G401.6 (cell line): ENCODE measurements at regions not wholly inside any gene's neighbourhood (a gene's known extent, or its start where the extent isn't known, plus 50 kb on each side); places are given as distances from the start of the nearest gene placed in this dataset.
"Not testable (repeated sequence)": the region's sequence is repeated elsewhere in the genome, so short reads cannot be mapped to it uniquely, and the experiment has no call there.

ENCODE experiments used
- FAIRE-seq: peaks from 2 replicates; lab custom pipeline; 2012; peaks lifted over from hg19 to GRCh38; lab: Jason Lieb, UNC

- FAIRE-seq: no peak
Measured at GRCh38 chr20:52306477-52306876, 114.9 kb upstream of the ZFP64 start.

DNA sequence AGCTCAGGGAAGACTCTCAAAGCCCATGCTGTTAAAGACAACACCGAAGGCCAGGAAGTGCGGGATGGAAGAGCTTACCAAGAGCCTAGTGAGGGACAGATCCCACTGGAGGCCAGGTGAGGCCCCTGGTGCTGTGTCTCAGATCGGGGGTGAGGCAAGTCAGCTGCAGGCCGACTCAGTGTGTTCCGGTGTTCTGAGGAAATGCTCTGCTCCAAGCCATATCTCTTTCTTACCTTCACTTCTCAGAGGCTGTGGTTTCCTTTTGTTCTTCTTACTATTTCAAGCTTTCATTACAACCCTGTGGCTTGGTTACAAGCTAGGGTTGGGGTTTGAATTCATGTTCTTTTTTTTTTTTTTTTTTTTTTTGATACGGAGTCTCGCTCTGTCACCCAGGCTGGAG is 114.3 kb upstream of the ZFP64 start:
- FAIRE-seq: no peak

- no peak for FAIRE-seq
Measured at GRCh38 chr20:52305024-52305645, 113.6 kb upstream of the ZFP64 start.

DNA sequence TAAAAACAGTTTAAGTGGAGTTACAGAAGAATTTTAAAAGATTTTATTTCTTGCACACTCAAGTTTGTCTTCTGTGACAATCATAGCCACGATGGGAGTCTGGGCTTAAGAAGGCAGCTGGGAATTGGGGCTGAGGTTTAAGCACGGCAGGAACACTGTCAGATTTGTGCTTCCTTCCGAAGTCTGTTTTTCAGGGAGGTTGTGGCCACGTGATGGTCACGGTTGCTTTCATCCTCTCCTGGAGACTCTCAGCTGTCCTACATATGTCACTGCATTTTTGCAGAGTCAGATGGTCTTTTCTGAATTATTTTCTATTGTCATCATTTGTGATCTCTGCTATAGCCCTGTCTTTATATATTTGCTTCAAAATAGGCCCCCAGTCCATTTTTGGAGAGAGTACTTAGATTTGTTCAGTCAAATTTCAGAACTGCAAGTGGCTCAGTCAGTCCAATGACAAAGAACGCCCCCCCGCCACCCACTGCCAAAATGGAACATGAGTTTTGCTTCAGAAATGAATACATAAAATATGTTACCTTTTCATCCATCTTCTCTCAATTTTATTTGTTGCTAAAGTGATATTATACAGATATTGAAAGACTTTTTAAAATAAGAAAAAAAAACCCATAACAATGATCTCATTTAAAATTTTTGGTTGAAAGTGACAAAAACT is 111.8 kb upstream of the ZFP64 start:
- FAIRE-seq: no peak

- no peak for FAIRE-seq
Measured at GRCh38 chr20:52302736-52303135, 111.2 kb upstream of the ZFP64 start.

DNA sequence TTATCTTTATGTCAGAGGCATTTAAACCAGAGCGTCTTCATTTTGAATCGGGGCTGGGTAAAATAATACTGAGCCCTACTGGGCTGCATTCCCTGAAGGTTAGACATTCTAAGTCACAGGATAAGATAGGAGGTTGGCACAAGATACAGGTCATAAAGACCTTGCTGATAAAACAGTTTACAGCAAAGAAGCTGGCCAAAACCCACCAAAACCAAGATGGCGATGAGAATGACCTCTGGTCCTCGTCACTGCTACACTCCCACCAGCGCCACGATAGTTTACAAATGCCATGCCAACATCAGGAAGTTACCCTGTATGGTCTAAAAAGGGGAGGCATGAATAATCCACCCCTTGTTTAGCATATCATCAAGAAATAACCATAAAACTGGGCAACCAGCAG is 110.5 kb upstream of the ZFP64 start:
- FAIRE-seq: not testable (repeated sequence)

GRCh38 chr20:52295556-52295955 is 104.0 kb upstream of the ZFP64 start:
- FAIRE-seq: no peak

DNA sequence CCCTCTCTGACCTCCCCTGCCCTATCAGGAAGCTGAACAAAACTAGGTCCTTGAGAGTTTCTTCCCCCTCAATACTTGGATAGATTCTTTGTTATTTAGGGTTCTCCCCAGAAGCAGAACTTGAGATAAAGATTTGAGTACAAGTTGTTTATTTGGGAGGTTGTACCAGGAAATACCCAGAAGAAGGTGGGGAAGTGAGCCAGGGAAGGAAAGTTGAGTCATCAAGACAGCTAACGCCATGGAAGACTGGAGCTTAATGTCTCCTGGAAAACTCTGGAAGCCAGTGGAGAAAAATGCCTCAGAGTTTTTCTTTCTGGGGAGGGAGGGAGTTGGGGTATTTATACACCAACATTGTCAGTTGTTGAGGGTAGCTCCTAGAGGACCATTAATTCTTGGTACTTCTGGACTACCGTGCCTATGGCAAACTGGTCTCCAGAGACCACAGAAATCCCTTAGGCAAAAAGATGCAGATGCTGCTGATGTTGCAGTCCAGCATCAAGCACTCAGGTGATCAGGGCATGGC is 102.6 kb upstream of the ZFP64 start:
- FAIRE-seq: no peak

DNA sequence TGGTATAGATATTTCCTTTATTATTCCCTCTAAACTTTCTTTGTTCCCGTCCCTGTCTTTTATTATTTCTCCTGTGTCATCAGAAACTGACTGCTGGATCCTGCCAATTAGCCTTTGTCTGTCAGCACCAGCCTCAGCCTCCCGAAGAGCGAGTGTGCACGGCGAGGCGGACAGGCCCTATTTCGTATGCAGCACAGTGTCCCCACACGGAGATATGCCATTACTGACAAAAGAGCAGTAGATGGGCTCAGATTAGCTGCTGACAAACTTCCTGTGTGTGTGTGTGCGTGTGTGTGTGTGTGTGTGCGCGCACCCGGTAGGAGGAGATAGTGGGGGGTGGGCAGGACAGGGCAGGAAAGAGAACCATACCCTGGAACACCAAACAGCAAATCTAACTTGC is 99.5 kb upstream of the ZFP64 start:
- no peak for FAIRE-seq

DNA sequence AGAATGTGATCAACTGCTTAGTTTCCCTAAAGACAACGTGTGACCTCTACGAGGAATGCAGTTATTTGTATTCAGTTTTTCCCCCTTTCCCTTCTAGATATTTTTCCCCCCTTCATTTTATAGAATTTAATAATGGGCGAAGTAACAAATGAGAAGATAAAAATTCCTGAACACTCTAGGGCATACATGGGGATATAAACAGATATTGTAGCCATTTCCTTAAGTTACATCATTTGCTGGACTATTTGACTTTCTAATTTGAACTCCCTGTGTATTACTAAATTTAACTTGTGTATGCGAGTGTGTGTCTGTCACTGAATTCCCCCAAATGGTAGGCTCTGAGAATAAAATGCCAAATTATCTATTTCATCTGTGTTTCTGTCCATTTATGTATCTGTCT is 99.0 kb upstream of the ZFP64 start:
- no peak for FAIRE-seq

GRCh38 chr20:52289956-52290565 is 98.5 kb upstream of the ZFP64 start:
- FAIRE-seq: no peak

- no peak for FAIRE-seq
Measured at GRCh38 chr20:52280407-52280806, 88.8 kb upstream of the ZFP64 start.

GRCh38 chr20:52279706-52280105 is 88.1 kb upstream of the ZFP64 start:
- no peak for FAIRE-seq

- FAIRE-seq: no peak
Measured at GRCh38 chr20:52275181-52275691, 83.7 kb upstream of the ZFP64 start.

DNA sequence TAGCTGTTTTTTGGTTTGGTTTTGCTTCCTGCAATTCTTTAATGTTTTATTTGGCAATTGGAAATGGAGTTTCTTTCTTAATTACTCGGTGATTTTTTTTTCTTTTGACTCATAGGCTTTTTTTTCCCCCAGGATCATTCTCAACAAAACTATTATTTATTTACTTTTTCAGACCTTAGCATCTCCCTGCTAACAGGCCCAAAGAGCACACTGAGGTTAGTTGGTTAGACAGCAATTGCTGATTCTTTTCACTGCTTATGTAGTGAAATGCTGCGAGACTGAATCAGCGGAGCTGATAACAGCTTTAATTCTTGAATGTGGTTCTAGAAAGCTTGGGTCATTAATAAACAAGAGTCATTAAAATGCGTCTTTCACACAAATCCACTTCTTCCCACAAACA is 79.1 kb upstream of the ZFP64 start:
- FAIRE-seq: no peak

GRCh38 chr20:52270001-52270606 is 78.5 kb upstream of the ZFP64 start:
- FAIRE-seq: no peak

GRCh38 chr20:52269321-52269720 is 77.7 kb upstream of the ZFP64 start:
- FAIRE-seq: no peak

GRCh38 chr20:52268184-52268749 is 76.7 kb upstream of the ZFP64 start:
- no peak for FAIRE-seq

- FAIRE-seq: no peak
Measured at GRCh38 chr20:52267418-52267817, 75.8 kb upstream of the ZFP64 start.

- FAIRE-seq: no peak
Measured at GRCh38 chr20:52263757-52264156, 72.2 kb upstream of the ZFP64 start.

DNA sequence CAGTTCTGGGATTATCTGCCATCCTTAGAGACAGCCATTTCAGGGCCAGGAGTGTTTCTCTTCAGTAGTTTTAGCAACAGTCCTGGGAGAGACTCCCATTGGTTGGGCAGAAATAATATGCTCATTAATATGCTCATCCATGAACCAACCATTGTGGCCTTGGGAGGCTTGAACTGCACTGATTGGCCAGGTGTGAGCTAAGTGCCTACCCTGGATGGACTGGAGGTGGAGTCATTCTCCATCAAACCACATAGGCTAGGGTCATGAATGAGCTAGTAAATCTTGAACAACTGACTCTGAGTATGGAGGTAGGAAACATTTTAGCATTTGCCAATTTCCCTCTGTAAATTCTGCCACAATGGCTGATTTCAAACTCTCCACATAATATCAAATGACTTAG is 70.2 kb upstream of the ZFP64 start:
- FAIRE-seq: no peak

DNA sequence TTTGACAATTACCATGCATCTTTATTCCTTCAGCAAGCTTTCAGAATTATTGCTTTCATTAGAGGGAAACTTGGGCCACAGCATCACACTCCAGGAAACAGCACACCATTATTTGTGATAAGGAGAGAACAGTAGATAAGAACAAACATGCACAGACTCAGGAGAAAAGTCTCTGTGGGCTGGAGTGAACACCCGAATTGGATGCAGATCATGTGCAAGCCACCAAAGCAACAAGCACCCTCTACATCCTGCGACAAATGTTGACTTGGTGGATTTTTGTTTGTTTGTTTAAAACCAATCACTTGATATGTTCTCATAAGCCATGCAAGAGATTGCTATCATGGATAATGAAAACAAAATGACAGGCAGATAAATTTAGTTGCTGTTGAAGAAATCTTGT is 67.7 kb upstream of the ZFP64 start:
- no peak for FAIRE-seq

- no peak for FAIRE-seq
Measured at GRCh38 chr20:52256454-52256853, 64.9 kb upstream of the ZFP64 start.
